ENCODE measurements at regions not wholly inside any gene's neighbourhood (a gene's known extent, or its start where the extent isn't known, plus 50 kb on each side); places are given as distances from the start of the nearest gene placed in this dataset.

GRCh38 chr1:193785850-193786420 is 599.5 kb upstream of the B3GALT2 start:
- no peak overlapping the region for H3K4me3 ChIP-seq (ENCODE audit: control insufficient read depth, low read depth, low read length)
- TF ChIP-seq CTCF (conservative IDR thresholded peaks at IDR 0.05; ENCODE audit: control insufficient read depth, insufficient read depth, low read depth, low read length) = no peak
- no peak for DNase-seq (ENCODE audit: low read depth)

GRCh38 chr1:193774536-193775323 is 588.3 kb upstream of the B3GALT2 start:
- H3K4me3 ChIP-seq (ENCODE audit: control insufficient read depth, low read depth, low read length) = no peak overlapping the region
- no peak for DNase-seq (ENCODE audit: low read depth)
- no peak for TF ChIP-seq CTCF (conservative IDR thresholded peaks at IDR 0.05; ENCODE audit: control insufficient read depth, insufficient read depth, low read depth, low read length)

- DNase-seq (ENCODE audit: low read depth) = no peak
- TF ChIP-seq CTCF (conservative IDR thresholded peaks at IDR 0.05; ENCODE audit: control insufficient read depth, insufficient read depth, low read depth, low read length) = no peak
- no peak overlapping the region for H3K4me3 ChIP-seq (ENCODE audit: control insufficient read depth, low read depth, low read length)
Observed at GRCh38 chr1:193771596-193771995, 585.2 kb upstream of the B3GALT2 start.

GRCh38 chr1:193769651-193770050 is 583.2 kb upstream of the B3GALT2 start:
- TF ChIP-seq CTCF (conservative IDR thresholded peaks at IDR 0.05; ENCODE audit: control insufficient read depth, insufficient read depth, low read depth, low read length) = no peak
- H3K4me3 ChIP-seq (ENCODE audit: control insufficient read depth, low read depth, low read length) = no peak overlapping the region
- DNase-seq (ENCODE audit: low read depth) = no peak

- TF ChIP-seq CTCF (conservative IDR thresholded peaks at IDR 0.05; ENCODE audit: control insufficient read depth, insufficient read depth, low read depth, low read length) = no peak
- no peak overlapping the region for H3K4me3 ChIP-seq (ENCODE audit: control insufficient read depth, low read depth, low read length)
- DNase-seq (ENCODE audit: low read depth) = no peak
Observed at GRCh38 chr1:193767886-193768285, 581.5 kb upstream of the B3GALT2 start.

GRCh38 chr1:193766329-193766728 is 579.9 kb upstream of the B3GALT2 start:
- DNase-seq (ENCODE audit: low read depth) = no peak
- no peak overlapping the region for H3K4me3 ChIP-seq (ENCODE audit: control insufficient read depth, low read depth, low read length)
- TF ChIP-seq CTCF (conservative IDR thresholded peaks at IDR 0.05; ENCODE audit: control insufficient read depth, insufficient read depth, low read depth, low read length) = no peak
